Endothelial cell of umbilical vein (primary cell): ENCODE measurements at regions not wholly inside any gene's neighbourhood (a gene's known extent, or its start where the extent isn't known, plus 50 kb on each side); places are given as distances from the start of the nearest gene placed in this dataset.

Source experiments
- CTCF ChIP-seq, 2 donors: IDR thresholded peaks; 1 replicate in 1 of 2; 2 replicates in 1 of 2; pipeline ENCODE4 v1.5.1; 2011; ENCODE audit warnings: low read length in 2 of 2, mild to moderate bottlenecking in 2 of 2, moderate library complexity in 2 of 2, control low read depth in 1 of 2, inconsistent platforms in 1 of 2, low read depth in 1 of 2; ENCODE audit not compliant: insufficient read depth in 1 of 2; ENCODE audit errors: extremely low read depth in 1 of 2
- EZH2 ChIP-seq: IDR thresholded peaks from 2 replicates; pipeline ENCODE4 v1.6.1; 2012; ENCODE audit warnings: borderline replicate concordance, low read depth, mild to moderate bottlenecking, moderate library complexity, low read length, inconsistent platforms; ENCODE audit not compliant: severe bottlenecking
- FOS ChIP-seq: IDR thresholded peaks from 2 replicates; pipeline ENCODE4 v1.6.1; 2011; ENCODE audit warnings: mild to moderate bottlenecking, low read length, moderate library complexity, borderline replicate concordance; ENCODE audit not compliant: insufficient read depth
- GATA2 ChIP-seq: IDR thresholded peaks from 2 replicates; pipeline ENCODE4 v1.7.0; 2011; ENCODE audit warnings: low read depth, mild to moderate bottlenecking, moderate library complexity, mixed read lengths, low read length; ENCODE audit not compliant: insufficient read length, insufficient read depth
- JUN ChIP-seq: IDR thresholded peaks from 2 replicates; pipeline ENCODE4 v1.6.1; 2011; ENCODE audit warnings: borderline replicate concordance, low read depth; ENCODE audit not compliant: insufficient read length, insufficient read depth
- MYC ChIP-seq: IDR thresholded peaks from one replicate; pipeline ENCODE4 v1.6.1; 2011; ENCODE audit warnings: mild to moderate bottlenecking, low read depth, low read length
- POLR2A ChIP-seq: IDR thresholded peaks from 2 replicates; pipeline ENCODE4 v1.6.1; 2012; ENCODE audit warnings: low read depth, mild to moderate bottlenecking, control low read depth, low read length
- POLR2AphosphoS5 ChIP-seq: IDR thresholded peaks from 2 replicates; pipeline ENCODE4 v1.6.1; 2012; ENCODE audit warnings: low read depth, mild to moderate bottlenecking, control low read depth, low read length, moderate library complexity; ENCODE audit not compliant: insufficient read depth
- TF ChIP-seq, protein P1 (sequence below): IDR thresholded peaks from 2 replicates; pipeline ENCODE4 v1.6.1; 2011; ENCODE audit not compliant: insufficient read depth, insufficient read length

DNA sequence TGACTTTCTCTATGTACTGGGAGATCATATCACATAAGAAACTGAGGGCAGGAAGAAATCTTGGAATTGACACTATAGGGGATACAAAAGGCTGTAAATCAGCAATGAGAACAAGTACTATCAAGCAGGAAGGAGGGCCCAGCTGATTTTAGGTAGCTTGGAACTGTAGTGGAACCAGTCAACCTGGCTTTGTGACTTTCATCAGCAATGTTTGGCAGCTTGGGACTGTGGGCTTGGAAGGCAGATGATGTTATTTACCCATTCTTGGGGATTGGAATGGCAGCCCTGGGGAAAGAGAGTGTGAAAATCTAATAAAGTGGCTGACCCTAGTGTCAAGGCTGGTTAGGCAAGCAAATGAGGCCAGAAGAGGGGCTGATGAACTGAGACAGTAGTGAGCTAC is 1073.3 kb downstream of the ADGRL2 start:
- TF ChIP-seq POLR2A: no peak
- no peak for TF ChIP-seq CTCF (IDR thresholded peaks at IDR 0.05; ENCODE audit: extremely low read depth in 1 of 2, insufficient read depth in 1 of 2, low read depth in 1 of 2, low read length in 2 of 2)
- TF ChIP-seq MYC: no peak
- TF ChIP-seq, protein P1, sequence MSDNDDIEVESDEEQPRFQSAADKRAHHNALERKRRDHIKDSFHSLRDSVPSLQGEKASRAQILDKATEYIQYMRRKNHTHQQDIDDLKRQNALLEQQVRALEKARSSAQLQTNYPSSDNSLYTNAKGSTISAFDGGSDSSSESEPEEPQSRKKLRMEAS: no peak
- TF ChIP-seq EZH2: no peak
- TF ChIP-seq POLR2AphosphoS5: no peak
- no peak for TF ChIP-seq FOS
- no peak for TF ChIP-seq JUN
- no peak for TF ChIP-seq GATA2
